Loucy (cell line): ENCODE measurements at regions not wholly inside any gene's neighbourhood (a gene's known extent, or its start where the extent isn't known, plus 50 kb on each side); places are given as distances from the start of the nearest gene placed in this dataset.
"Not testable (repeated sequence)": the region's sequence is repeated elsewhere in the genome, so short reads cannot be mapped to it uniquely, and the experiment has no call there.

Source experiments
- H2AFZ ChIP-seq: fragments of 200-600 bp; sonication (generic); 2 replicates; pipeline ENCODE4 v1.6.0; 2016; ENCODE audit warnings: antibody characterized with exemption, mild to moderate bottlenecking, low read length, moderate library complexity
- H3F3A ChIP-seq: fragments of 200-600 bp; 2 replicates; pipeline ENCODE4 v1.6.0; 2016; ENCODE audit warnings: antibody characterized with exemption, low read depth, mild to moderate bottlenecking
- H3K27me3 ChIP-seq: fragments of 200-600 bp; sonication (generic); 2 replicates; pipeline ENCODE4 v1.6.1; 2014; ENCODE audit warnings: low read length, mild to moderate bottlenecking; ENCODE audit not compliant: insufficient read depth, poor library complexity, severe bottlenecking
- H3K36me3 ChIP-seq: fragments of 200-600 bp; sonication (generic); 2 replicates; pipeline ENCODE4 v1.6.1; 2016; ENCODE audit warnings: low read length; ENCODE audit not compliant: insufficient read depth
- H3K4me1 ChIP-seq: fragments of 200-600 bp; sonication (generic); 2 replicates; pipeline ENCODE4 v1.5.1; 2014; ENCODE audit warnings: low read length, mild to moderate bottlenecking; ENCODE audit not compliant: insufficient read depth, poor library complexity, severe bottlenecking
- H3K4me2 ChIP-seq: fragments of 200-600 bp; sonication (generic); 2 replicates; pipeline ENCODE4 v1.6.0; 2014; ENCODE audit warnings: antibody characterized with exemption, low read length, low read depth, mild to moderate bottlenecking; ENCODE audit not compliant: poor library complexity, severe bottlenecking
- H3K4me3 ChIP-seq: fragments of 200-600 bp; sonication (generic); 2 replicates; pipeline ENCODE4 v1.5.1; 2014; ENCODE audit warnings: low read length, mild to moderate bottlenecking, mixed read lengths; ENCODE audit not compliant: poor library complexity, severe bottlenecking
- H3K79me2 ChIP-seq: fragments of 200-600 bp; sonication (generic); 2 replicates; pipeline ENCODE4 v1.6.1; 2014; ENCODE audit warnings: low read length; ENCODE audit not compliant: insufficient read depth
- H3K9ac ChIP-seq: fragments of 200-600 bp; sonication (generic); 2 replicates; pipeline ENCODE4 v1.6.0; 2014; ENCODE audit warnings: mild to moderate bottlenecking, low read depth, low read length, moderate library complexity; ENCODE audit not compliant: poor library complexity, severe bottlenecking
- H3K9me2 ChIP-seq: fragments of 200-600 bp; sonication (generic); replicated peaks from 2 replicates; pipeline ENCODE4 v1.6.1; 2016; ENCODE audit warnings: low read depth, low read length, mixed read lengths
- H3K9me3 ChIP-seq: fragments of 200-600 bp; sonication (generic); 2 replicates; pipeline ENCODE4 v1.6.1; 2014; ENCODE audit warnings: mild to moderate bottlenecking, antibody characterized with exemption, low read length, low read depth; ENCODE audit not compliant: insufficient read depth
- H4K20me1 ChIP-seq: fragments of 200-600 bp; sonication (generic); 2 replicates; pipeline ENCODE4 v1.6.0; 2014; ENCODE audit warnings: antibody characterized with exemption, low read length, mild to moderate bottlenecking; ENCODE audit not compliant: insufficient read depth, poor library complexity, severe bottlenecking
- EZH2phosphoT487 ChIP-seq: fragments of 200-600 bp; IDR thresholded peaks from 2 replicates; pipeline ENCODE4 v1.6.1; 2018; ENCODE audit warnings: antibody characterized with exemption, mild to moderate bottlenecking, moderate library complexity, borderline replicate concordance
- TF ChIP-seq, protein P1 (sequence below): fragments of 200-600 bp; sonication (generic); conservative IDR thresholded peaks from 2 replicates; pipeline ENCODE4 v1.5.1; 2014; ENCODE audit warnings: mild to moderate bottlenecking, antibody characterized with exemption, low read length

DNA sequence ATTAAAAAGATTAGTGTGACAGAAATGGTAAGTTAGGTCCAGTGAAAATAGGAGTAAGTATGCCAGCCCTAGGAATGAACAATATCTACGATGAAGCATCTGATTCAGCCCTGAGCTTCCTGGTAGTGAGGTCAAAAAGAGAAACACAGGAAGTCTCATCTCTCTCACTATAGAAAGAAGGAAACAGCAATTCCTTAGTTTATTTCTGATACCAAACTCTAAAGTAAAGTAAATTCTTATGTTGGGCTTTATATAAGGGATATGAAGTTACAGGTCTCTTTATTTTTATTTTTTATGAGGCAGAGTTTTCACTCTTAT lies 76.7 kb upstream of the RFLNA start:
- peaks cover 2% of the 10 kb centered on the region for H3K4me1 ChIP-seq
- H3F3A ChIP-seq: no peaks in the 10 kb centered on the region
- H3K36me3 ChIP-seq: no peaks in the 10 kb centered on the region
- H3K9me2 ChIP-seq: no peaks in the 10 kb centered on the region
- TF ChIP-seq, protein P1, sequence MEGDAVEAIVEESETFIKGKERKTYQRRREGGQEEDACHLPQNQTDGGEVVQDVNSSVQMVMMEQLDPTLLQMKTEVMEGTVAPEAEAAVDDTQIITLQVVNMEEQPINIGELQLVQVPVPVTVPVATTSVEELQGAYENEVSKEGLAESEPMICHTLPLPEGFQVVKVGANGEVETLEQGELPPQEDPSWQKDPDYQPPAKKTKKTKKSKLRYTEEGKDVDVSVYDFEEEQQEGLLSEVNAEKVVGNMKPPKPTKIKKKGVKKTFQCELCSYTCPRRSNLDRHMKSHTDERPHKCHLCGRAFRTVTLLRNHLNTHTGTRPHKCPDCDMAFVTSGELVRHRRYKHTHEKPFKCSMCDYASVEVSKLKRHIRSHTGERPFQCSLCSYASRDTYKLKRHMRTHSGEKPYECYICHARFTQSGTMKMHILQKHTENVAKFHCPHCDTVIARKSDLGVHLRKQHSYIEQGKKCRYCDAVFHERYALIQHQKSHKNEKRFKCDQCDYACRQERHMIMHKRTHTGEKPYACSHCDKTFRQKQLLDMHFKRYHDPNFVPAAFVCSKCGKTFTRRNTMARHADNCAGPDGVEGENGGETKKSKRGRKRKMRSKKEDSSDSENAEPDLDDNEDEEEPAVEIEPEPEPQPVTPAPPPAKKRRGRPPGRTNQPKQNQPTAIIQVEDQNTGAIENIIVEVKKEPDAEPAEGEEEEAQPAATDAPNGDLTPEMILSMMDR: no peak
- TF ChIP-seq EZH2phosphoT487: no peak
- no peak overlapping the region for H3K9ac ChIP-seq
- peak overlapping the region; percentile 40; the same call in 1 of the 2 replicates for H2AFZ ChIP-seq
- no peak overlapping the region for H3K4me3 ChIP-seq
- no peaks in the 10 kb centered on the region for H3K27me3 ChIP-seq
- H4K20me1 ChIP-seq: no peaks in the 10 kb centered on the region
- no peak overlapping the region for H3K4me2 ChIP-seq
- 0 out of 2 replicates have a peak, but pooled peaks cover 6% of the 10 kb centered on the region for H3K9me3 ChIP-seq
- H3K79me2 ChIP-seq: no peaks in the 10 kb centered on the region

DNA sequence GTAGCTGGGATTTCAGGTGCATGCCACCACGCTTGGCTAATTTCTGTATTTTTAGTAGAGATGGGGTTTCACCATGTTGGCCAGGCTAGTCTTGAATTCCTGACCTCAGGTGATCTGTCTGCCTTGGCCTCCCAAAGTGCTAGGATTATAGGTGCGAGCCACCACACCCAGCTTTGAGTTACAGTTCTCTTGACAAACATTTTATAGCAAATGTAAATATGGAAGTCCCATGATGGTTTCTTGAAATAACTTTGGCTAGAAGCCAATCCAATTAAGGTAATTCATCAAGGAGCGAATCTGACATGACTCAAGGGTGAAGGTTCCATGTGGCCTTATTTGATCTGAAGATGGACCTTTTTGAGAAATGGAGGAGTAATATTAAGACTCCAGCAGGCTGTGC lies 76.2 kb upstream of the RFLNA start:
- not testable (repeated sequence) for H3K36me3 ChIP-seq, H3K27me3 ChIP-seq, H3K79me2 ChIP-seq, H3K9me2 ChIP-seq, H2AFZ ChIP-seq, H3K4me2 ChIP-seq, H3K9me3 ChIP-seq, H3K9ac ChIP-seq, H3K4me3 ChIP-seq, H3F3A ChIP-seq, H3K4me1 ChIP-seq, H4K20me1 ChIP-seq

DNA sequence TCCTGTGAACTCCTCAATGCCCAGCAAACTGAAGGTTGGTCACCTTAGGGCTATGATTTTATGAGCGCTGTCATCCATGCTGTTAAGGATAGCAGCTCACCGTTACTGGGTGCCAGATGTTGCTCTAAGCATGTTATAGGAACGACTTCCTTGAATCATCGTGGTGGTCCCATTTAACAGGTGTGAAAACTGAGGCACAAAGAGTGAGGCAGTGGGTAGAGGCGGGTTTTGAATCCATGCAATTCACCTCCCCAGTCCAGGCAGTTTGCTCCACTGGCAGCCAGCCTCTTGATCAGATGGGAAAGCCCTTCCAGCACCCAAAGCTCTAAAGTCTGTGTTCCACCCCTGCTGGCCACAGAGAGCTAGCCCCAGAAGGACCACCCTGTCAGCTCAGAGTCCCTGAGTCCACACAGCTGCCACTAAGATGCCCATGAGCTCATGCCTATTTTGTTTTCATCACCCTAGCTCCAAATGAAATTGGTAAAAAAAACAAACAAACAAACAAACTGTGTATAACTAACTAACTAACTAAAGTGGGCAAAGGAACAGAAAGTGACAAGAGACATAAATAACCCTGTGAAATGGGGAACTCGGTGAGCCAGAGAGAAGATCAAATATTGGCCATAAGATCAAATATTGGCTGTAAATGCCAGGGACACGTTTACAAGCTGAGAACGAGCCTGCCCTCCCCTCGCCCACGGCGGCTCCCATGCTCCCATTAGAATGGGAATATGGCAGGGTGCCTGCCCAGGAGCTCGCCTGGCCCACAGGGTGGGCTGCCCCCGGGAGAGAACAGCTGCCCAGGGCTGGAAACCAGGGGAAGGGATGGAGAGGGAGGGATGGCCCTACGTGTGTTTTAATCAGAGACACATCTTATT lies 72.3 kb upstream of the RFLNA start:
- Histone ChIP-seq H3K27me3 (no peaks in the 10 kb centered on the region), H2AFZ (no peak overlapping the region), H3F3A (no peaks in the 10 kb centered on the region), H3K9me2 (no peaks in the 10 kb centered on the region), H4K20me1 (no peaks in the 10 kb centered on the region), H3K79me2 (no peaks in the 10 kb centered on the region), H3K9me3 (no peaks in the 10 kb centered on the region), H3K4me1 (peaks cover 10% of the 10 kb centered on the region), H3K9ac (no peak overlapping the region), H3K4me2 (no peak overlapping the region), H3K36me3 (no peaks in the 10 kb centered on the region), H3K4me3 (no peak overlapping the region)
- TF ChIP-seq, protein P1: no peak
- no peak for TF ChIP-seq EZH2phosphoT487

DNA sequence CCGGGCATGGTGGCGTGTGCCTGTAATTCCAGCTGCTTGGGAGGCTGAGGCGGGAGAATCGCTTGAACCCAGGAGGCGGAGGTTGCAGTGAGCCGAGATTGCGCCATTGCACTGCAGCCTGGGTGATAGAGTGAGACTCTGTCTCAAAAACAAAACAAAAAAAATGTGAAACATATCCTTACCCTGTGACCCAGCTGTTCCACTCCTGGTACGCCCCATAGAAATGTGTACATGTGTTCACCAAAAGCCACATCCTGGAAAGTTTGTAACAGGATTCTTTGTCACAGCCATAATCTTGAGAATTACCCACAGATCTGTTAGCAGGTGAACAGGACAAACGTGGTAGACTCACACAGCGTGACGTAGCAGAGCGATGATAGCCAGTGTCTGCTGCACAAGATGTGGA lies 71.2 kb upstream of the RFLNA start:
- H3K79me2 ChIP-seq, H3K9me2 ChIP-seq, H2AFZ ChIP-seq, H3K9me3 ChIP-seq, H3K9ac ChIP-seq, H3K36me3 ChIP-seq, H3K27me3 ChIP-seq, H4K20me1 ChIP-seq, H3K4me3 ChIP-seq, H3F3A ChIP-seq: not testable (repeated sequence)
- Histone ChIP-seq H3K4me1 (peaks cover 10% of the 10 kb centered on the region), H3K4me2 (peak overlapping the region; percentile 48)
